Renal cortex interstitium (tissue), 11 donors: ENCODE measurements at regions not wholly inside any gene's neighbourhood (a gene's known extent, or its start where the extent isn't known, plus 50 kb on each side); places are given as distances from the start of the nearest gene placed in this dataset.

ENCODE experiments used
- DNase-seq, 11 donors: peaks; one replicate each; pipeline ENCODE4 v3.0.0-alpha.2; 2013; ENCODE audit warnings: low read depth in 9 of 11, low spot score in 4 of 11; ENCODE audit errors: extremely low read depth in 1 of 11

DNA sequence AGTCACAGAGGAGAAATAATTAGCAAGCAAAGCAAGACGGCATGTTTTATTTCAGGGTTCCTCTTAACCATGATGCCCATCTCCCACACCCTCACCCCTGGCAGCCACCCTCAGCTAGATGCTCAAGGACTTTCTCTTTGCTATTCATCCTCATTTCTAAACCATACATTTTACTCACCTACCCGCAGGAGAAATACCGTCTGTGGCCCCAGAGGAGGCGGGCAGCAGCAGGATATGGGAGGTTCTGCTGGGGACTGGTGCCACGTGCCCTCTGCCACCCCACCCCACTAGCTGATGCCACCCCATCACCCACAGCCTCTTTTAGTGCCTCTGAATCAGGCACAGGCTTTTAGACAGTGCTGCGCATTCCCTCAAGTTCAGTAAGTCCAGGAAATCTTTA lies 168.7 kb upstream of the ITGB1 start:
- no peak for DNase-seq

DNA sequence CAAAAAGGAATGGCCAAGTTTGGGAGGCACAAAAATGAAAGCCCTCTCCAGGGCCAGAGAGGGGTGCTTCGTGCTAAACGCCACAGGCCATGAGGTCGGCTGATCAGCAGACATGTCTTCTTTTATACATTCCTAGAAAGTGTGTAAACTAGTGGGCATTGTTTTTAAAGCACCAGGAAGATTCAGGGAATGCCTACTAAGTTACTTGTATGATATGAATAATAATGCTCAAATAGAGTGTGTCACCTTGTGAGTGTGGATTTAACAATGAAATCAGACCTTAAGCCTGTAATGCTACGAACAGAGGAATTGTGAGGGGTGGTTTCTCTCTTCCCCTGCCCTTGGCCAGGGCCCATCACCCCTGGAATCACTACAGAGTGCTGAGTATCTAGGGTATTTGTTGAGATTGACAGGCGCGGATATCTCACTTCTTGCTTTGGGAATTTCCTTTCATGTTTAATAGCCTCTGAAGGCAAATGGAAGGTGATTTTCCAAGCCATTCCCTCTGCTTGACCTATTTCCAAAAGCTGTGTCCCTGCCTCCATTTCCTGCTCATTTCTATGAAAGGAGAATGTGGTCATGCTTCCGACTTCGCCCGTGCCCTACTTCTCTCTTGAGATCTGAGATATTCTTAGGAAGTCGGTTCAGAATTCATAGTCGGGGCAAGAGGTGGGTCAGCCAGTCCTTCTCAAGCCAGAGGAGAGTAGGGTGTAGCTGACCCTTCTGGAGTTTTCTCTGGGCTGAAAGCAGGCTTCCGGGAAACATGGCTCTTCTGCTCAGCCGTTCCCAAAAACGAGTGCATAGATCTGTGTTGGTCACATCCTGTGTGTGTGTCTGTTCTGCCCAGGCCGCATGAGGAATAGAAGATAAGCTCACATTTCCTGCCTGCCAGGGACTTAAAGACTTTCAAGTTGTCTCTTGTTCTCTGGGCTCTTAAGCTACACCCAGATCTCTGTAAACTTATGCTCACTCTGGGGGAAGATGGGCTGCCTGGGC lies 167.8 kb upstream of the ITGB1 start:
- DNase-seq = no peak

DNA sequence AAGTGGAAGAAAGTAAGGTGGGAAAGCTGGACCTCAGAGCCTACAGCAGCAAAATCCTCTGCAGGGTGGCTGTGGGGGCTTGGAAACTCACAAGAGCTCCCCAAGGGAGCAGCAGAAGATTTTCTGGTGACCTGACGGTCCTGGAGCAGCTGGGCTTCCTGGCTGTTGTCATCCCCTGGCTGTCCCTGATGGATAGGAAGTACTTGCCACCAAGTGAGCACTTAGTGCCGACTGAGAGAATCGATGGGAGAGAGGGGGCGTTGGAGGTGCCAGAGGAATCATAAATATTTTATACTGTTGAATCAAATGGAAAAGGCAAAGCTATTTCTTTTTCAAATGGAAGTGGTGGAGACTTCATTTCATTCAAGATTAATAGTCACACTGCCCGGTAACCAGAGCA lies 167.1 kb upstream of the ITGB1 start:
- no peak for DNase-seq

DNA sequence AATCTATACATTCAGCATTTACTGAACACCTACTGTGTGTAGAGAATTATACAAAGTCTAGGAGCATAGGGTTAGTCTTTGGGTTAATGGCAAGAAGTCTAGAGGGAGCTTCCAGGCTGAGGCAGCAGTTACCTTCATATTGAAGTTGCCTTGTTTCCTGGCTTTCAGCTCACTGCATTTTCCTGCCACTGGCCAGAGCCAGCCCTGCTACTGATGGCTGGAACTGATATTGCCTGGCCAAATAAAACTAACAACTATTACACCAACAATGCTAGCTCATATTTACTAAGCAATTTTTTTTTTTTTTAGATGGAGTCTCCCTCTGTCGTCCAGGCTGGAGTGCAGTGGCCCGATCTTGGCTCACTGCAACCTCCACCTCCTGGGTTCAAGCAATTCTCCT lies 165.7 kb upstream of the ITGB1 start:
- no peak for DNase-seq

DNA sequence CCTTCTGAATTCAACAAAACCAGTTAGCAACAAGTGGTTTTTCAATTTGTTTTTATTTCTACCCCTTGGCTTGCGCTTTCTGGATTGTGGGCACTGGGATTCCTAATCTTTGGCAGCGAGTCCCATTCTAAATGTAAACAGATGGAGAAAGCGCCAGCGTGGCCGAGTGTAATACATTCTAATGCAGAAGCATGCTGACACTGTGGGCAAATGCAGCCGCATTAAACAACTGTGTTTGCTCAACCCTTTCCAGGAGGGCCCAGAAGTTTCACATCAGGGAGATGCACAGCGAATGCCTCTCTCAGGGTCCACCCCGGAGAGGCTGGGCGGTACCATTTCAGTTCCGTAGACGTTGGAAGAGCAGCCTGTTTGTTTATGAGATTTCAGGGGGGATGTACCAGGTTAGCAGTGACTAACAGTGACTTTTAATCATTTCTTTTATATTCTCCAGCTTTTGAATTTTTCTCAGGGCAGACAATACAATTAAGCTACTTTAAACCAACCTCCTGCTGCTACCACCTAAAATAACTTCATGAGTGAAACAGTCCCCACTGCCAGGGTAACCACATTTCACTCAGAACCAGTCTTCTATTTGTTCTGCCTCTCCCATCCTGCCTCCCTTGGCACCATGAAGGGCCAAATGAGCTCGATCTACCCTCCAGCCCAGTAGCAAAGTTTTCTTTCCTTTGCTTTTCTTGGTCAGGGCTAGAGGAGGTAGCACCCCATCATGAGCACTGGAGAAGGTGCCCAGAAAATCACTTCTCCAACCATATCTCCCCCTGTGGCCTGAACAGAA lies 164.2 kb upstream of the ITGB1 start:
- DNase-seq = no peak

DNA sequence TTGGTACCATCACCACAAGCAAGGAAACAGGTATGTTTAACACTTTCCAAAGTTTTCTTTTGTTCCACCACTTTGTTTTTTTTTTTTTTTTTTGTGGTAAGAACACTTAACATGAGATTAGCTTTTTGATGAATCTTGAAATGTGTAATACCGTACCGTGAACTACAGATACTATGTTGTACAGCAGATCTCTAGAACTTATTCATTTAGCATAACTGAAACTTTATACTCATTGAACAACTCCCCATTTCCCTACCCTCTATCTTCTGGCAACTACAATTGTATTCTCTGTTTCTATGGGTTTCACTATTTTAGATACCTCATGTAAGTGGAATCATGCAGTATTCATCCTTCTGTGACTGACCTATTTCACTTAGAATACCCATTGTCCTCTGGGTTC lies 162.7 kb upstream of the ITGB1 start:
- no peak for DNase-seq

DNA sequence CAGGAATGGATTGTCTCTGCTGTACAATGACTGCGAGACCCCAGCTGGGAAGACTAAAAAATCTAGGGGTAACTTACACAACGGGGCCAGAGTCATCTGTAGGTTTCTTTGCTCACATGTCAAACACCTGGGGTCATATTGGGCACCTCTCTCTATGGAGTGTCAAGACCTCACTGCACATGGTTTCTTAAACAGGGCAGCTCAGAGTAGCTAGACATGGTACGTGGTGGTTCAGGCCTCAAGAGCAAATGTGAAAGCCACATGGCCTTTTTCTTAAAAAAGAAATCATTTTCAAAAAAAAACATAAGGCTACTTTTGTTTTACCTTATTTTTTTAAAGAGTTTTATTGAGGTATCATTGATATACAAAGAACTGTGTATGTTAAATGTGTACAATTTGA lies 162.2 kb upstream of the ITGB1 start:
- DNase-seq = no peak

DNA sequence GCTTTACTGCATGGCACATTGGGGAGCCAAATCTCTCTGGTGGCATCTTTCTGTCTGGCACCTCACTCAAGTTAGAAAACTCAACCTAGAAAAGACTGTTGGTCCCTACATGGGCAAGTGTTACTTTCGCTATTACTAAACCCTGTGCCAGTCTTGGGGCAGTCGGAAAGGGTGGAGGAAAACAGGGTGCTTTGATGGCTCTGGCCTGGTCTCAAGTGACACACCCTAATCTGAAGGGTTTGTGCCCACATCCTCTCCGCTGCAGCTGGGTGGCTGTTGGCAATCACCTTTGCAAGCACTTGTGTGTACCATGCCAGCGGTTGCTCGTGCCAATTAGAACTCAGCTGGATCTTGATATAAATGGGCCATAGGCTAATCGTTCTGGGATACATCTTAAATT lies 159.8 kb upstream of the ITGB1 start:
- no peak for DNase-seq

DNA sequence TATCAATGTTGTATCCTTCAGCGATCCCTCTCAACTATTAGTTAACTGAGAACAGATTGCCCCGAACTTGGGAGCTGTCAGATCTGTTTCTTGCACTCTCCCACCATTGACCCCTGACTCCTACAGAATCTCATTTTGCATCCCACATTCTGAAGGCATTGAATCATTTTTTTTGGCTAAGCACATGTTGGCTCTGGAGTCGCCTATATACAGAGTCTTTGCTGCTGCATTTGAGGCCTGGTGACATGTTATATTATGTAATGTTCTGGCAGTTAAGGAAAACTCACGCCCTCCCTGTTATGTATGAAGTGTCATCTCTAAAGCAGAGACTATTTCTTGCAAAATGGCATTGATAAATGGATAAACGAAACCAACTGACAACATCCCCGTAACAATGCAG lies 159.2 kb upstream of the ITGB1 start:
- DNase-seq = no peak

DNA sequence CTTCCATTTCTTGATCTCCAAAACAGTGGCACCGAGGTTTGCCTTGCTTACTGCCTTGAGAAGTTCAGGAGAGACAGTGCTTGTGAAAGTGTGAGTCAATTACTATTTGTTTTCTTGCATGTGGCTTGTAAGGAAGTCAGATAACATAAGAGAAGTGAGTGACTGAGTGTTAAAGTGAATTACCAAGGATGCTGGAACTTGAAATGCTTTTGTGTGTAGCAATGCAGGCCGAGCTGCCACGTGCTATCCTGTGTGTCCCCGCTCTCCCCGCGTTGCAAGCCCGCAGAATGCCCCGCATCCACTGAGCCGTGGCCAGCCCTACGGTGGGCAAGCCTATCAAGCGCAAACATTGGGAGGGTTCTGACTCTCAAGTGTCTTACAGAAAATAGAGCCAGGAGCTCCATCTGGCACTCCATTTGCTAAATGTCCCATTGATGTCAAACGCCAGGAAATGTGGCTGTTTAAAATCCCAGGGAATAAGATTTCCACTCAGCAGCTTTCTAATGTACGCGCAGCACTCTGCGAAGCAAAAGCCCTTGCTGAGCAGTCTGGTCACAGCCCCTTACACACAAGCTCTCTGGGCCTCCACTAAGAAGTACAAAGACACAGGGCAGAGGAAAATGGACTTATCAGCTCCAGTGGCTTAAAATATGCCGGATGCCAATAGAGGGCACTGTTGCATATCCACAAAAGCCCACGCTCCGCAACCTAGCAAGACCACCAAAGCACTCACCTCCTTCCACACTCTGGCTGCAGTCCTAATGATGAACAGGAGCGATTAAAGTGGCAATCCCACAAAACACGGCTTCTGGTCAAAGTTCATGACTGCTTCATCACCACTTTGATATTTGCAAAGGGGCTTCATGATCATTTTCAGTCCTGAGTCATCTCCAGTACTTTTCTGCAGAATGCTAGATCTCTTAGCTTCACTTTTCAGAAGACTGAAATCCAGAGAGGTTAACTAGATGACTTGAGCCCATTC lies 158.0 kb upstream of the ITGB1 start:
- DNase-seq = peak; percentile 25 to 70 (median 55)

DNA sequence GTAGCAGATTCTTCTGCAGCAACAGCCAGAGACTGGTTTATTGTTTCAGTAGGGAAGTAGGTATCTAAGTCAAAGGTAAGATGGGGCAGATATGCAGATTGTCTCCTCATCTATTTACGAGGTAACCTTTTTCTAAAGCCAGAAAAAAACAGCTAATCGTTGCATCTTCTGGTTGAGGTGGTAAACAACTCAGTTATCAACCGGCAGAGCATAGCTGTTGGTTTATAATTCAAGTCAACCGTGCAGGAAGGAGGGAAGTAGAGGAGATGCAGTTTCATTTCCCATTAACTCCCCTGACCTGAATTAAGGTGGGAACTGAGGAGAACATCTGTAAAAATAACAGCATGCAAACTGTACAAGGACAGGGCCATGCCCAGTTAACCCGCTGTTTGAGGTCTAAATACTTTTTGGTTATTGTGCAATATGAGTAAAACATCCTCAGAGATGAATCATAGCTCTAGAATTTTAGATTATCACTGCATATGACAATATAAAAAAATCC lies 156.5 kb upstream of the ITGB1 start:
- peak in 1 of 11 donors; percentile 26 for DNase-seq

DNA sequence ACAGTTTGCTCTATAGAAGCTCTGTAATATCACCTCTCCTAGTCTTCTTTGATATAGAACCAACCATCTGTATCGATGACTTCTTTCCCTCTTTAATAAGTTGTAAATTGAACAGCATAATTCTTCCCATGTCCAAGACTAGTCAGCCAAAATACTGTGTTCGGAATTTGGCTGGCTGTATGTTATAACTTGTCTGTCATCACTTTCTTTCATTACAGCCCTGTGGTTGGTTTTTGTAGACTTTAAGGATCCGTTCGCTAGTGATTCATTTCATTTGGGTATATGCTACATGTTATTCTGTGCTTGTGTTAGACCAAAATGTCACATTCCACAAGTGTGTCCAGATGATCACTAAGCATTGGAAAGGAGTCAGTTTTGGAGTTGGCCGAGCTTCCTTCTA lies 155.4 kb upstream of the ITGB1 start:
- no peak for DNase-seq

DNA sequence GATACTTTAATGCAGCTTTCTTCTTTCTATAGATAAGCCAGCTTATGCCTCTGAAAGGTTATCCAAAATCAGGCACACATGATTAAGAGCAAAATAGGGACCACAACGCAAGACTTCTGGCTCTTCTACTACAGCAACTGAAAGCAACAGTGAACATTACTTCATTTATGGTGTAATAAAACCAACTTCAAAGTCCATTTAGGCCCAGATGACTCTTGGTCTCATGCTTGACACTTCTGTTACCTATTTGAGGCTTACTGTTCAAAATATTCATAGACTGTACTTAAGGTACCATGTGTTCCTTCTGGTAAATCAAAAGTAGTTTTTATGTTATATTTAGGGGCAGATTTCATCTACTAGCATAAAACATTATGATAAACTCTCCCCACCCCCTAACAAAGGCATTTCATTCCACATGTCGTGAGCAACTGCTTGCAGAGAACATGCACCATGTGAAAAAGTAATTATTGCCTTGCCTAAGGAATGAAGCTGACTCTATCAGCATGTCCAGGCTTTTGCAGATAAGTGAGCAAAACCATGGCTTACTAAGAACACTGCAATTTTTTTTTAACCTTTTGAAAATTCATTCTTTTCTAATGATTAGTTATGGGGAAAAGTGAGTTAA lies 154.9 kb upstream of the ITGB1 start:
- DNase-seq = peak in 2 of 11 donors; percentile 26 to 55

DNA sequence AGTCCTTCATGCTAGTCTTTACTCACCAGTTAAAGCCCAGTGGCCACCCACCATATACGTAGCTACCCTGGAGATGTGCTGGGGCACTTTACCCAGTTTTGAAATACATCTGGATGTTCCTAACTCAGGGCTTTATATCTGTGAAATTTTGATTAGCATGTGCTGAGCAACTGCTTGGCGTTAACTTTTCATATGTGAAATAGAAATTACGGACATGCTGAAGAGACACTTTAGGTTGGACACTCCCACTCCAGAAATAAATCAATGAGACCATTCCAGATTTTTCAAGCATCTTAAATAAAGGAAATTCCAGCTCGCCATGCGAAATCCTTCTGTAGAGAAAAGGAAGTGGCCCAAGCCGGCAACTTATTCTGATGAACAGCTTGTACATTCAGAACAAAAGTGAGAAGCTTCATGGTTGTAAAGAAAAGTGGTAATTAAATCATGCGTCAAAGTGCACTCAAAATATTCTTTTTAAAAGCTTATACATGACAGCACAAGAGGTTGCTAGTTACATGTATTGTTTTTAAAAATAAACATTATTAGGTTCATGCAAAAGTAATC lies 153.5 kb upstream of the ITGB1 start:
- DNase-seq = no peak

DNA sequence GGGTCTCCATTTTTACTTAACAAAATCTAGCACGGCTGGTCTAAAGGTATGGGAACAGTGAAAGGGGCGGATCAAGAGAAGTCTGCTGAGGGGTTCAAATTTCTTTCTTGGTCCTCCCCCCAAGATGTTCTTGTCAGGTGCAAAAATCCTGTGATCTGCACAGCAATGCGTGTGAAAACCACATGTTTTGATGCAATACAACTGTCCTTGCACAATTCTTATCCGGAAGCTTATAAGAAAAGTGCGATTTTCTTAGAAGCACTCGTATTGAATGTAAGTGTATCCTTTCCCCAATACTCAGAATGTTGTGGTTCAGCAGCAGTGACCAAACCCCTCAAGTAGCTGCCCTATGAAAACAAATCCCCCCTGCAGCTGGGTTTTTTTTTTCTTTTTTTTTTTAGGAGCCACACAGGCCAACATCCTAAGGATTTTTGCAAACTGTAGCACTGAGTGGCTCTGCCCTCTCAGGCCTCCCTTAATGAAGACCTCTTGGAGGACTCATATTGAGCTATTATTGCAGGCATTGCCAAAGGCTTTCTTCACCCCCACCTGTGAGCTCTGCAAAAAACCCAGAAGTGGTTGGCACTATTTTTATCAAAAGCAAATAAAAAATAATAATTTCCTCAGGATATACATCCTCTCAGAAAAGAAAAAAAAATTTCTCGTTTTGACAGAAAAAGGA lies 151.9 kb upstream of the ITGB1 start:
- no peak for DNase-seq

DNA sequence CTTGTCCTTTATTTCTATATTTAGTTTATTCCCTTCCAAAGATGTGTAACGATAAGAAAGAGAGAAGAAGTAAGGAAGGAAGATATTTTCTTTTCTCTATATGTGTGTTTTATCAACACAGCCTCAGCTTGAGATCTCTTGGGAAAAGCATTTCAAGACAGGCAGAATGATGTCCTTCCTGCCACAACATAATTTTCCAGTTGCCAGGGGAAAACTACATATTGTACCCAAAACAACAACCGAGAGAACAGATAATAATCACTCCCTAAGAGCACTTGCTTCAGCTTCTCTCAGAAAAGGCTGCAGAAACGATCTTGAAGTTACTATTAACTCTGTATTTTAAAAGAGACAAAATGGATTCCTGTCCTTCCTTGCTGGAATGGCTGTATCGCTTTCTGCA lies 151.4 kb upstream of the ITGB1 start:
- no peak for DNase-seq

DNA sequence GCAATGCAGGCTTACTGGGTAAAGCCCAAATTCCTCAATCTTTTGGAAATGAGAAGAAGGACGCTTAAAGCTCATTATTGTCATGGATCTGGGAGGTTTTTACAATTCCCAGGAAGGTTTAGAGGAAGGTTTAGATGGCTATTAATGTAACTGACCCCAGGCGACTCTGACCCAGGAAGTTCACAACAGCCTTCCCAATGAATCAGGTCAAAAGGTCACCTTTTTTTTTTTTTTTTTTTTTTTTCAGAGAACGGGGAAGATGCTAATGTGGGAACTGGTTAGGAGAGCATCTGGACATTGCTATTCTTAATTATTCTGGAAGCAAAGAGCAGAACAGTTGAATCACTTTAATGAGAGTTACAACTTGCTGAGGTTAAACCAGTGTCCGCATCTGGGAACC lies 149.9 kb upstream of the ITGB1 start:
- DNase-seq = no peak

DNA sequence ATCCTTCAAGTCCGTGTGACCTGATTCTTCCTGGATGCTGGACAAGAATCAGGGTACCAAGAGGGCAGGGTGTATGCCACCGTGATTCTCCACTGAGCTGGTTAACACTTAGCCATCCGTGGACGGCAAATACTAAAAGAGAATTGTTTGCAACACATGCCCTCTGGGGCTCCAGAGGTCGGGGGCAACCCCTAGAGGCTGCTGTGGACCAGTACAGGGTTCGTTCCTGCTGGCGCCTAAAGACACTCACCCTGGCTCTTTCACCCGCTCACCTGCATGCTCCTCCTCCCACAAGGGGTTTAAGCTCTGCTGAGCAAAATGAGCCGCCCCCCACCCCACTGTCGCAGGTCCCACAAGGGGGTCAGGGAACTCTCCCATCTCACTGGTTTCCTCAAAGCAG lies 148.7 kb upstream of the ITGB1 start:
- DNase-seq = no peak
